HepG2 (cell line): ENCODE measurements at regions not wholly inside any gene's neighbourhood (a gene's known extent, or its start where the extent isn't known, plus 50 kb on each side); places are given as distances from the start of the nearest gene placed in this dataset.

Experiments used
- ATAC-seq: fragments of 200-7000 bp; cut with Tn5 transposase; 3 replicates; pipeline ENCODE4 v1.9.1; 2020; ENCODE audit warnings: mild to moderate bottlenecking, moderate library complexity
- BruUV-seq: library from RNA; stranded (reverse); fragments of 400-500 nt; replicated peaks from 2 replicates; lab custom pipeline; 2021; lab: Mats Ljungman, UMichigan
- CTCF ChIA-PET: fragments of 300-600 bp; formaldehyde crosslinking; extraction: SDS; loops from one replicate; lab custom pipeline; 2021; ENCODE audit warnings: low total read pairs, inconsistent platforms, low intra/inter-chr PET ratio; lab: Yijun Ruan, JAX
- POLR2A ChIA-PET: fragments of 350-600 bp; sonication (Branson Sonifier 250); formaldehyde crosslinking; loops from one replicate; lab custom pipeline; 2020; ENCODE audit warnings: antibody characterized with exemption, inconsistent platforms; lab: Yijun Ruan, JAX
- DNase-seq: peaks from one replicate; pipeline ENCODE4 v3.0.0-alpha.2; 2015; ENCODE audit warnings: low spot score
- FAIRE-seq: peaks from 3 replicates; lab custom pipeline; 2011; peaks lifted over from hg19 to GRCh38; lab: Jason Lieb, UNC
- H2AFZ ChIP-seq: one replicate; pipeline ENCODE4 v1.6.1; 2011; ENCODE audit warnings: low read length, inconsistent platforms
- H3K27ac ChIP-seq: fragments of 300-600 bp; 3 replicates; pipeline ENCODE4 v1.8.0; 2011; ENCODE audit warnings: mixed run types, mild to moderate bottlenecking, mixed read lengths, low read length, inconsistent platforms; ENCODE audit not compliant: insufficient read depth; ENCODE audit errors: extremely low read length
- H3K27me3 ChIP-seq, 2 experiments: fragments of 200-600 bp in 1 of 2; 2 replicates in 1 of 2; 3 replicates in 1 of 2; pipeline versions ENCODE4 v1.6.0 to v1.8.0; 2011; ENCODE audit warnings: low read length in 2 of 2, mild to moderate bottlenecking in 2 of 2, moderate library complexity in 2 of 2, inconsistent platforms in 1 of 2; ENCODE audit not compliant: insufficient read depth in 2 of 2, control insufficient read depth in 1 of 2
- H3K36me3 ChIP-seq, 2 experiments: fragments of 200-600 bp in 1 of 2; replicated peaks in 1 of 2; 2 replicates in 1 of 2; 3 replicates in 1 of 2; pipeline versions ENCODE4 v1.5.1 to v1.8.0; 2011; ENCODE audit warnings: low read length in 2 of 2, inconsistent platforms in 1 of 2; ENCODE audit not compliant: insufficient read depth in 2 of 2, control insufficient read depth in 1 of 2
- H3K4me1 ChIP-seq: 2 replicates; pipeline ENCODE4 v1.5.1; 2012; ENCODE audit warnings: low read length, inconsistent platforms; ENCODE audit not compliant: insufficient read depth
- H3K4me2 ChIP-seq: 2 replicates; pipeline ENCODE4 v1.6.0; 2011; ENCODE audit warnings: low read depth, low read length, inconsistent platforms
- H3K4me3 ChIP-seq, 3 experiments: fragments of 200-600 bp in 1 of 3; sonication (generic), shearing (Covaris generic) in 1 of 3; replicated peaks in 1 of 3; 2 replicates each; pipeline ENCODE4 v1.5.1; 2011 to 2016; ENCODE audit warnings: low read length in 3 of 3, inconsistent platforms in 2 of 3, low read depth in 2 of 3, mild to moderate bottlenecking in 2 of 3, control low read depth in 1 of 3, mixed read lengths in 1 of 3; ENCODE audit not compliant: insufficient read depth in 1 of 3
- H3K79me2 ChIP-seq: one replicate; pipeline ENCODE4 v1.6.1; 2011; ENCODE audit warnings: low read length, inconsistent platforms; ENCODE audit not compliant: insufficient read depth
- H3K9ac ChIP-seq: 2 replicates; pipeline ENCODE4 v1.6.0; 2011; ENCODE audit warnings: mild to moderate bottlenecking, low read depth, low read length, inconsistent platforms; ENCODE audit not compliant: insufficient read depth
- H3K9me3 ChIP-seq: 2 replicates; pipeline ENCODE4 v1.5.1; 2012; ENCODE audit warnings: mild to moderate bottlenecking, low read length
- H4K20me1 ChIP-seq: 2 replicates; pipeline ENCODE4 v1.6.0; 2011; ENCODE audit warnings: inconsistent platforms, mild to moderate bottlenecking, low read length, moderate library complexity; ENCODE audit not compliant: insufficient read depth
- CEBPG ChIP-seq: IDR thresholded peaks from 2 replicates; pipeline ENCODE4 v1.6.1; 2016
- CERS6 ChIP-seq: sonication (generic); formaldehyde crosslinking; IDR thresholded peaks from 2 replicates; pipeline ENCODE4 v1.5.0; 2020; ENCODE audit warnings: missing genetic modification reagents
- DR1 ChIP-seq: sonication (generic); formaldehyde crosslinking; IDR thresholded peaks from 2 replicates; pipeline ENCODE4 v1.8.0; 2021; ENCODE audit warnings: mild to moderate bottlenecking, missing genetic modification reagents, inconsistent platforms
- FOXO4 ChIP-seq: sonication (generic); formaldehyde crosslinking; conservative IDR thresholded peaks from 2 replicates; pipeline ENCODE4 v1.8.1; 2023; ENCODE audit warnings: missing genetic modification reagents
- HDAC6 ChIP-seq: fragments of 200-600 bp; sonication (generic); IDR thresholded peaks from 2 replicates; pipeline ENCODE4 v1.7.0; 2017; ENCODE audit warnings: mild to moderate bottlenecking, antibody characterized with exemption, low read length, low read depth
- HNF4A ChIP-seq: sonication (generic); formaldehyde crosslinking; IDR thresholded peaks from 2 replicates; pipeline ENCODE4 v1.4.0; 2020; ENCODE audit warnings: missing genetic modification reagents
- KMT2A ChIP-seq: sonication (generic); formaldehyde crosslinking; IDR thresholded peaks from 2 replicates; pipeline ENCODE4 v1.4.0; 2020; ENCODE audit warnings: missing genetic modification reagents
- MAFF ChIP-seq: IDR thresholded peaks from 2 replicates; pipeline ENCODE4 v1.6.1; 2011; ENCODE audit warnings: low read depth, low read length, improper control_type of control experiment
- NAIF1 ChIP-seq: sonication (generic); formaldehyde crosslinking; IDR thresholded peaks from 2 replicates; pipeline ENCODE4 v1.5.0; 2020; ENCODE audit warnings: mild to moderate bottlenecking, missing genetic modification reagents, borderline replicate concordance
- RNF2 ChIP-seq: fragments of 450-650 bp; conservative IDR thresholded peaks from 2 replicates; pipeline ENCODE4 v1.6.1; 2016; ENCODE audit warnings: low read depth
- RXRA ChIP-seq: sonication (generic); formaldehyde crosslinking; IDR thresholded peaks from 2 replicates; pipeline ENCODE4 v1.5.1; 2020; ENCODE audit warnings: missing genetic modification reagents
- SMAD1 ChIP-seq: sonication (generic); formaldehyde crosslinking; IDR thresholded peaks from 2 replicates; pipeline ENCODE4 v1.4.0; 2020; ENCODE audit warnings: missing genetic modification reagents, low read depth, mild to moderate bottlenecking, borderline replicate concordance
- YEATS4 ChIP-seq: sonication (generic); formaldehyde crosslinking; IDR thresholded peaks from 2 replicates; pipeline ENCODE4 v1.4.0; 2020; ENCODE audit warnings: missing genetic modification reagents, borderline replicate concordance
- ZBTB4 ChIP-seq: sonication (generic); formaldehyde crosslinking; IDR thresholded peaks from 2 replicates; pipeline ENCODE4 v1.4.0; 2020; ENCODE audit warnings: missing genetic modification reagents, mild to moderate bottlenecking, borderline replicate concordance
- ZFP36L1 ChIP-seq: sonication (generic); formaldehyde crosslinking; IDR thresholded peaks from 2 replicates; pipeline ENCODE4 v1.8.0; 2022; ENCODE audit warnings: mild to moderate bottlenecking, missing genetic modification reagents, moderate library complexity
- ZNF235 ChIP-seq: sonication (generic); formaldehyde crosslinking; IDR thresholded peaks from 2 replicates; pipeline ENCODE4 v1.8.1; 2023; ENCODE audit warnings: mild to moderate bottlenecking, missing genetic modification reagents, borderline replicate concordance
- ZNF34 ChIP-seq: sonication (generic); formaldehyde crosslinking; IDR thresholded peaks from 2 replicates; pipeline ENCODE4 v1.4.0; 2020; ENCODE audit warnings: mild to moderate bottlenecking, missing genetic modification reagents, borderline replicate concordance
- ZNF564 ChIP-seq: sonication (generic); formaldehyde crosslinking; IDR thresholded peaks from 2 replicates; pipeline ENCODE4 v1.8.1; 2023; ENCODE audit warnings: mild to moderate bottlenecking, missing genetic modification reagents
- ZNF768 ChIP-seq: sonication (generic); formaldehyde crosslinking; IDR thresholded peaks from 2 replicates; pipeline ENCODE4 v1.4.0; 2020; ENCODE audit warnings: missing genetic modification reagents
- ZSCAN20 ChIP-seq: sonication (generic); formaldehyde crosslinking; IDR thresholded peaks from 2 replicates; pipeline ENCODE4 v1.4.0; 2020; ENCODE audit warnings: missing genetic modification reagents, mild to moderate bottlenecking, borderline replicate concordance
- WGBS: methylation state at CpG from one replicate; pipeline ENCODE4 v1.1.6; 2017; ENCODE audit warnings: low lambda C conversion rate; 5-methylcytosine and 5-hydroxymethylcytosine counted together
- in situ Hi-C: cut with HindIII; loops from 2 replicates; pipeline ENCODE4 v1.10.0; 2017; ENCODE audit warnings: low pct_unique_long_range_greater_than_20kb; ENCODE audit not compliant: extremely low pct_ligation_motif_present
- intact Hi-C: fragments of 100-400 bp; cut with micrococcal nuclease; formaldehyde crosslinking; loops from one replicate; pipeline ENCODE4 v1.10.0; 2022; ENCODE audit not compliant: unreplicated experiment

- TF ChIP-seq HNF4A (peak; percentile 52; the same call in 1 of the 2 replicates), ZSCAN20 (no peak)
These were observed 123.2 kb downstream of the RRAGC start (continued) for GRCh38 chr1:38736399-38736798.

- no TSS peak for BruUV-seq
- Histone ChIP-seq H3K4me1 (peaks cover 14% of the 10 kb centered on the region), H3K27ac (no peak overlapping the region), H3K9ac (no peak overlapping the region), H3K9me3 (no peaks in the 10 kb centered on the region), H3K4me2 (no peak overlapping the region), H4K20me1 (no peaks in the 10 kb centered on the region), H3K4me3 (no peak overlapping the region), H3K27me3 (no peaks in the 10 kb centered on the region; a peak in 2 of 5 replicates), H2AFZ (no peak overlapping the region), H3K79me2 (no peaks in the 10 kb centered on the region), H3K36me3 (no peaks in the 10 kb centered on the region)
- 54% methylated on average over 6 of the region's 6 CpGs for WGBS
- intact Hi-C loops: no loop called here
- no peak for DNase-seq
- in situ Hi-C loops: no loop called here
- CTCF ChIA-PET: no interaction called here
- no peak for ATAC-seq
- POLR2A ChIA-PET: no interaction called here
- TF ChIP-seq HDAC6 (no peak), YEATS4 (no peak), RNF2 (no peak), DR1 (CRISPR knock-in tag) (no peak), ZNF564 (CRISPR knock-in tag) (no peak), FOXO4 (CRISPR knock-in tag) (no peak), NAIF1 (CRISPR knock-in tag) (no peak), MAFF (no peak), ZBTB4 (CRISPR knock-in tag) (no peak), KMT2A (CRISPR knock-in tag) (no peak), ZFP36L1 (CRISPR knock-in tag) (no peak), ZNF235 (CRISPR knock-in tag) (no peak), SMAD1 (no peak), RXRA (CRISPR knock-in tag) (no peak), ZNF768 (no peak), CERS6 (CRISPR knock-in tag) (no peak), CEBPG (CRISPR knock-in tag) (no peak), ZNF34 (CRISPR knock-in tag) (no peak)
- no peak for FAIRE-seq
These were observed 123.9 kb downstream of the RRAGC start for GRCh38 chr1:38735651-38736161.
